Erythroblast (primary cell): ENCODE measurements at regions not wholly inside any gene's neighbourhood (a gene's known extent, or its start where the extent isn't known, plus 50 kb on each side); places are given as distances from the start of the nearest gene placed in this dataset.

ENCODE experiments used
- GATA1 ChIP-seq: IDR thresholded peaks from 2 replicates; pipeline ENCODE4 v1.6.1; 2011; ENCODE audit warnings: low read depth, mild to moderate bottlenecking, control low read depth, low read length, moderate library complexity
- POLR2A ChIP-seq: IDR thresholded peaks from 2 replicates; pipeline ENCODE4 v1.6.1; 2011; ENCODE audit warnings: mild to moderate bottlenecking, low read length

DNA sequence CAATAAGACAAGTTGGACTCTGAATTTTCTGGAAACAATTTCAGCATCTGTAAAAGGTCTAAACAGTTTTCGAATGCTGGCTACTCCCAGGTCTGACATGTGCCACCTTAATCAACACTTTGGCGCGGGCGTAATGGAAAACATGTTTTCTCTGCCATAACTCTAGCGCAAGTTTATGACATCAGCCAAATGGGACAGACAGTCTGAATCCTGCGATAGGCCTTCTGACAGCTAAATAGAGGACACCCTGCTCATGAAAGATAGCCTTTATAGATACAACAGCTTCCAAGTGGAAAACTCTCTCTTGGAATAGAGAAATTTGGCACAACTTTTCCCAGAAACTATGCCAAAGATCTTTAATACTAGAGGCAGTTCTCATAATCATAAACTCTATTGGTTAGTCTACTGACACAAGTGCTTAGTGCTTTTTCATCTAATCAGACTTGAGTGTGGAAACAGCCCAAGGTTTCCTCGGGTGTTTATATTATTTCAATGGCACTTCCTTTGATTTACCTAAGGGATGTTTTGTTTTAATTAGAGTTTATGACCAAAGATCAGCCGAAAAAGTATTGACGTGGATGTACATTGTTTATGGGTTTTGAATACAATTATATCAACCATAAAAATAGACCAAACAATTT lies 120.1 kb upstream of the DPH6 start:
- no peak for TF ChIP-seq POLR2A
- TF ChIP-seq GATA1 = no peak
